HG03064 (cell line): ENCODE measurements at regions not wholly inside any gene's neighbourhood (a gene's known extent, or its start where the extent isn't known, plus 50 kb on each side); places are given as distances from the start of the nearest gene placed in this dataset.

Source experiments
- ATAC-seq: cut with Tn5 transposase; IDR thresholded peaks from one replicate; pipeline ENCODE4 v1.9.1; 2021; ENCODE audit warnings: low read depth; ENCODE audit not compliant: unreplicated experiment

DNA sequence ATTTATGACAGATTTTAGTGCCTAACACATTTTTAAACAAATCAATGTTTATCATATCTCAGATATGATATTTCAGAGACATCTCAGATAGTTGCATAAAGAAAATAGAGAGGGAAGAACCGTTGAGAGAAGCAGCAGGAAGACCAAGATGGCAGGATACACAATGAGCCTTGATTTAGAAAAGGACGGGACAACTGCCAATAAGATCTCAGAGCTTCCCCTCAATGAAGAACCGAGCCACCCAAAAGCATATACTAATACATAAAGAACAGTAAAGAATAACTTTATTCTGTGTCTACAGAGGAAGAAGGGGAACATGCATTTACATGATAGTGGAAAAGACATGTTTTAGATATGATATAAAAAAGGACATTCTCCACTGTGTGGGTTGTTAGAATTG, 375.9 kb upstream of the SOX5 start:
- no peak for ATAC-seq

DNA sequence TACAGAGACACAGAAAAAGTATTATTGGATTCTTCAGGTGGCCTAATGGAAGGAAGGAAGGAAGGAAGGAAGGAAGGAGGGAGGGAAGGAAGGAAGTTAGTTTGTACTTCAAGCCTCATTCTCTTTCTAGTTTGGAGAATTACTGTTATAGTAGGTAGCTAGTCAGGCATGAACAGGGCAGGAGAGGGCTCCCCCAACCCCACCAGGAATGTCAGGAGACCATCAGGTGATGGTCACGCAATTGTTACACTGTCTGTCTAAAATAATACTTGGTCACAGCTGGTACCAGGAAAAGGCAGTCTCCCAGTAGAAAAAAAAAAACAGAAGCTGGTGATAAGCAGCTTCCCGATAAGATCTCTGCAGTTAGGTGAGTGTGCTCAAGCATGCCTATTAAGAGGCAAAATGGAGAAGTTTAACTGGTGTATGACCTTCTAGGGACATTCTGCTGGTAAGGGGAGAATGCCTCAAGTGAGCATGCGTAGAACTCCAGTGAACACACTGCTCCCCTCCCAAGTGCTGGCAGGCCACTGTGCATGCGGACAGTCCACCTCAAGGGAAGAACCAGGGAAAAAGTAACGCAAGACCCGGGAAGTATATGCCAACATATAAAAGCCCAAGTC, 358.4 kb upstream of the SOX5 start:
- ATAC-seq: no peak

DNA sequence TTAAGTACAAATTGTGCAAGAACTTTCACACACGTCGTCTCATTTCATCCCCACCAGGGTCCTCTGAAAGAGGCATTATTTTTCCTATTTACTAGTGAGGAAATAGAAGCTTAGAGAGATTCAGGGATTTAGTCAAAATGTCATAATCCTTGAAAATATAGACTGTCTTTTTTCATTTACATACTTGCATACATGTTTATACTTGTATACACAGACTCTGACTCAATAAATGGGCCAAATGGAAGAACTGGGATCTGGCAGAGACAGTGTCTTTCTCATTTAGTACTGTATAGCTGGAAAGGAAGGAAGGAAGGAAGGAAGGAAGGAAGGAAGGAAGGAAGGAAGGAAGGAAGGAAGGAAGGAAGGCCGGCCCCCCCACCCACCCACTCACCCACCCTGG, 357.7 kb upstream of the SOX5 start:
- no peak for ATAC-seq

DNA sequence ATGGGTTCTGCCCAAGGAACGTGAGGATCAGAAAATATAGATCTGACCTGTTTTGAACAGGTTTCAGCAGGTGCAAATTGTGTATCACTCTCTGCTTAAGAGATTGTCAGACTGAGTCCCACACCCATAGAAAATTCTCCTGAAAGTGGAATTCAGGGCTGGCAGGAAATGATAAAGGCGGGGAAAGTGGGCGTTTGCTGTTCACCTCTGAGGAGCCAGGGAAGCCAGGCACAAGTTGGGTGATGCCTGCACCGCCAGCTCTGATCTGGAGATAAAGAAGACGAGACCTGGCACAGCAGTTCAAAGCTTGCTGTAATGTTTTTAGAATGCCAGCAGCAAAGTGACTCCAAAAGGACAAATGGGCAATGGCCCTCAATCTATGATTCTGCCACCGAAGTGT, 356.5 kb upstream of the SOX5 start:
- no peak for ATAC-seq

DNA sequence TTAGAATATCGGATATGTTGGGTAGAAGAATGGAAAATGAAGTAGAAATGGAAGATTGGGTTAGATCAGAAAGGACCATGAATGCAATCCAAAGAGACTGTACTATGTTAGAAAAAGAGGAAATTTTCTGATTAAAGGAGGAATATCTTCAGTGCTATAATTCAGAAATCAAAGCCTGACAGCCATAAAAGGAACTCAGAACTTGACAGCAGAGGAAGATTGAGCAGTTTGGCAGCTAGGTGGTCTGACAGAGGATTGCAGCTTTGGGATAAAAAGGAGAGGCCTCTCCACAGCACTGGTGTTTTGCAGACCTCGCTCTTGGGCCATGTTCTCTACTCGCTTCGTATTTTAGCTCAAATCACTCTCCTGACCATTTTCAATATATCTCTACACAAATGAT, 354.8 kb upstream of the SOX5 start:
- ATAC-seq: no peak

DNA sequence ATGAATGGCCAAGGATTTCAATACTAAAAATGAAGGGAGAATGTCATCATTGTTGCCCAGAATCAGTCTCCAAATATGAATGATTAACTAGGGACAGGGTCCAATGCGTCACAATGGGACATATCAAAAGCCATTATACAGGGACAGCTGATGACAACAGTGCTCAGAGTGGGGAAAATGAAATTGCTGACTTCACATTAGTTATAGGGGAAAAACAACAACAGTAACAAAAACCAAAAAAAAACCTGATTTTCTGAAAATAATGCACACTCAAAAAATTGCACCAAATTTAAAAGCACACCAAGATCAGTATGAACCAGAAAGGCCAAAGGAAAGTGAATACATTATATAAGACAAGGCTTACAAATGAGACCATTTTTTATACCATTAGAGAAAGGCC, 353.2 kb upstream of the SOX5 start:
- no peak for ATAC-seq

DNA sequence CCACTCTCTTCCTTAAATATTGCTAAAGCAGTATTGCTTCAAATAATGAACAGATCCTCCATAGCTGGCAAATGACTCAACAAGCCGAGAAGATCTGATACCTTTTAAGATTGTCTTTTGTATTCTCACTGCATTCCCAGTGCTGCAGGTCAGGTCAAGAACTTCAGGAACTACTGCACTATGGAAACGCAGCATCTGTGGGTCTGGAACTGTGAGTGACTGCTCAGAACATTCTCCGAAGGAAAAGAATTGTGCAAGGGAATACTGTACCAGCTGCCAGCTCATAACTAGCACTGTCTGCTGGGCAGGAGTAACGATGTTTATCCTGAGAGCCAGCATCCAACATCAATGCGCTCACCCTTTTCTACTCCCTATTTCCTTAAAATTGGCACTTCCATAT, 348.0 kb upstream of the SOX5 start:
- ATAC-seq: no peak

DNA sequence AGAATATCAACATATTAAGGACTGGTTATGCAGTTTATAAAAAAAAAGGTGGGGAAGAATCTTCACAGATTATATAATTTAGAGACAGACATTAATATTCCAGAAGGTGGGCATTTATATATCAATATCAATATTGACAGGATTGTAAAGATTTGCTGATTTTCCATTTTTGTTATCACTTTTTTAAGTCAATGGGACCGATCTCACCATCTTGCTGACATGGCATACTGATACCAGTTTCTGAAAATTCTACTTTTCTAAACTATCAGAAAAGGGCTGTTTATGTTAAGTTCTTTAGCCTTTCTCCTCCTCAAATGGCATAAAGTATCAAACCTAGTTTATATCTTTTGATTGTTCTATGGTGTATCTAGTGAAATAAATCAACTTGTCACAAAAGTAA, 344.1 kb upstream of the SOX5 start:
- ATAC-seq: no peak

DNA sequence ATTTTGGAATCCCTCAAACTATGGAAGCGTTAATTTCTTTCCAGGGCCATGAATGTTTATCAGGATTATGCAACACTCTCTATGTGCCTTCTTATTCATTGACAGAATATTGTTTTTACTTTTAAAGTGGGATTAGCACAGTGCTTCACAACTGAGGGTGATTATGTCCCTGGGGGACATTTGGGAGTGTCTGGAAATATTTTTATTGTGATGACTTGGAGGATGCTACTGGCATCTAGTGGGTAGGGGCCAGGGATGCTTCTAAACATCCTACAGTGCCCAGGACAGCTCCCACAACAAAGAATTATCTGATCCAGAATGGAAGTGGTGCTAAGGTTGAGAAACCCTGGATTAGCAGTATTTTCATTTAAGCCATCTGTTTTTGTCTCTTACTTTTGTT, 338.5 kb upstream of the SOX5 start:
- no peak for ATAC-seq

DNA sequence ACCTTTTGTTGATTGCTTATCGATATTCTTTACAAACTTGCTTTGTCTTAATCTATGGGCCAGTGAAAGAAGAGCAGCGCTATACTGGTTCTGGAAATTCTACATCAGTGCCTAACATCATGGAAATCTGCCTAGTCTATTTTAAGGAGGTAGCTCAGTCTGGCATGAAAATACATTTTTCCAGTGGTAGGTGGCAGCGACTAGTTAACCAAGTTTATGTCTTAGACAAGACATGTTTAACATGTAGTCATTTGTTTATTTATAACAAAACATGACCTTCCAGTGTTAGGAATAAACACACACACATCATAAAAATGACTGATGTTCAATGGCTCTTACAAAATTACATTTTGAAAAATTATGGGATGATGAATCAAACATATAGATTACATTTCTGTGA, 336.0 kb upstream of the SOX5 start:
- no peak for ATAC-seq

DNA sequence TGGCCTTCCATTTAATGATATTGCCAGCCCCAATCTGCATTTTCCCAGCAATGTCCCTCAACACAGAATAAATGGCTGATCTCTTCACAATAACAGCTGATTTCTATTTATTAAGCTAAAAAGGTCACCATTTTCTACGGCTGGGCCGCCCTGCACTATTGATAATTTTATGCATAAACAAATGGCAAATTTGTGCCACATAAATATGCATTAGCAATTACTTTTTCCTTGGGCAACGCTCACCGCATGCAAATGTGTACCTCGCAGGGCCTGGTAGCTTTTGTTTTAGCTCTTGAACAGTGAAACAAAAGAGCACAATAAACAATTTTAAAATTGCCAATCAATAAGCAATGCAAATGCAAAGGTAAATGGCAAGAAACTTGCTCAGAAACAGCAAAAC, 331.9 kb upstream of the SOX5 start:
- no peak for ATAC-seq

DNA sequence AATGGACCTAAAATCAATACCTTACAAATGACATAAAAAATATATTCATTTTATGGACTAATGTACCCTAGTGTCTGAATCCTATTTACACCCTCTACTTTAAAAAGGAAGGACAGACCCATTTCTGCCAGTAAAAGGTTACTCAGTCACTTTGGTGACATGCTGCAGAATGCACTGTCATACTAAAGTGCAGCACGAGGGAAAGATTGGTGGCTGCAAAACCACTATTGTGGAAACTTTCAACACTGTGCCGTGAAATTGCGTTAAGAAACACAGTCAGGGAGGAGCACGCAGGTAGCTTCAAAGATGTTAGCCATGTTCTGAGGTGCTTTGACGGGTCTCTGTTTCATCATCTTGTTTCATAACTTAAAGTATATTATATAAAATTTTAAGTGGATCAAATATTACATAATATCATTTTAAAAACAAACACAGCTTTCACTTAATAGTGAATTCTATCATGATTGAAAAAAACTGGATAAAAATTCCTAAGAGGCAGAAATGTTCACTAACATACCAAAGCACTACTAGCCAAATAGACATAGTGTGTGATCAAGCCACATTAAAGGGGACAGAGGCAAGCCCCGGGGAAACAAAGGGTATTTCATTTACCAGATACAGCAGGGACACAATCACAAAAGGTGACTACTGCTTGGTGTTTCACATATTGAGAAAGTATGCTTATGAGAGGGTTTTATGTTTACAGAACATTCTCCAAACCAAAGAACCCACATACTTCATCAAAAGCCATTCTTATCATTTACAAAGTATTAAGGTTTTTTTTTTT, 330.8 kb upstream of the SOX5 start:
- ATAC-seq: no peak

DNA sequence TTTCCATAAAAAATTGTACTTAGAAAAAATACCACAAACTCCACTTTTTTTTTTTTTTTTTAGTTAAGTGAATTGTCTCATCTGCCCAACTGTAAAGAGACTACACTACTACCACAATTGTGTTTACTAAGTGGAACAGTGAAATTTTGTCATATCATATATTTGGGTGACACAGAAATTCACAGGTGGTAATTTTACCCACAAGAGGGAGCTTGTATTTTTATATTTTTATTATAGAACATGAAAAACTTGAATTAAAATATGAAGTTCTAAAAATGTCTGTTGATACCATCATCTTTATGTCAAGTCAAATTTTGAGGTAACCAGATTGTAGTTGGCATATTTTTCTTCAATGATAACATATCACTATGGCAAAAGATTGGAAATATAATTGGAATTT, 329.4 kb upstream of the SOX5 start:
- ATAC-seq: no peak

DNA sequence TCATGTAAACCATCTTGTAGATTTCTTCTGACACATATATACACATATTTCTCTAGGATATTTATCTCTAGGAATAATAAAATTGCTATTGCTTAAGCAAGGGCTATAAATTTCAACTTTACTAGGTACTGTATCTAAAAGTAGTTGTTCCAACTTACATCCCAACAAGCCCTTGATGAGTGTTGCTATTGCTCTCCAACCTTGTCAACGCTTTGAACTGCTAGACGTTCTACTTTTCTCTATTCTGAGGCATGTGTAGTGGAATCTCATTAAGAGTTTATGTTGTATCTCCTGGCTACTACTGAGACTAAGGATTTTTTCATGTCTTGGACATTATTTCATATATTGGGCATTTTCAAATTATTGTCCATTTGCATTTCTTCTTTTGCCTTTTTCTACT, 321.5 kb upstream of the SOX5 start:
- ATAC-seq: no peak

DNA sequence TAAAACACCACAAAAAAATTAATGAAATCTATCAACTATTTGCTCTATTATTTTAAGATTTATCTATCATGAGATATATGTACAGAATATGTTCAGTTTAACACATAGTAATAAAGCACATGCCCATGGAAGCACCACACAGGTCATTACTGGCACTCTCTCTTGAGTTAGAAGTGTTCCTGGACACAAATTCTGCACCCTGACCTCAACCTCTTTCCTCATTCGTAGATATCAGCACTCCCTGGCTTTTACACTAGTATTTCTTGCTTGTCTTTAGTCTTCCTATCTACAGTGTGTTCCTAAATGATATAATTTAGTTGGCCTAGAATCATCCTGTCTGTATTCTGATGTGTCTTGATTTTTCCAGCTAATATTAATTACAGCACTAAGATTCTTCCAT, 321.0 kb upstream of the SOX5 start:
- no peak for ATAC-seq

DNA sequence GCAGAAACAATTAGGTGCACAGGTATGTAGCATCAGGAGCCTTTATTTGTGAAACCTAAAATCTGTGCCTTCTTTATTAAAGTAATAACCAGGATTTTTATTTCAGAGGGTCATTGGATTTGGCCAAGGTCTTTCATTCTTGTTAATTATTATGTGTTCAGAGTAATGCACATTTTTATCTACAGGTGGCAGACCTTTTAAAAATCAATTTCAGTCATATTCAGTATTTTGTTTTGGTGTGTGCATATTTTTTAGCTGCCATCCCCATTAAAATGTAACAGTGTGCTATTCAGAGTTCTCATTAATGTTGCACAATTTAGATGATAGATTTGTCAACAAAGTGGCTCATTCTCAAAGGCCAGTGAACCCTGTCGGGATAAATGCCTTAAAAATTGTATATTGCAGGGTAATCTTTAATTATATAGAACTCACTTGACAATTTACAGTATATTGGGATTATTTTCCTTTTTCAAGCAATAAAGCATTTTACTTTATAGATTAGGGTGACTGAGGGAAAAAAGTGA, 319.3 kb upstream of the SOX5 start:
- no peak for ATAC-seq

DNA sequence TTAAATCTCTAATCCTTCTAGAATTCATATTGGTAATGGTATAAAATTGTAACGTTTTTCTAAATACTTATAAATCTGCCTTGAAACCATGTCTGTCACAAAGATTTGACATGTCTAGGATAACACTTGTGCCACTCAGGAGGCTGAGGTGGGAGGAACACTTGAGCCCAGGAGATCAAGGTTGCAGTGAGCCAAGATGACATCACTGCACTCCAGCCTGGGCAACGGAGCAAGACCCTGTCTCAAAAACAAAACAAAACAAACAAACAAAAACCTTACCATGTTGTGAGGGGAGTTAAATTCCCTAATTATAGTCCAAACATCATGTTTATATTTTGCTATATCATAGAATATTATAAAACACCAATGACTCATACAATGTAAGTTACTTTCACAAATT, 317.5 kb upstream of the SOX5 start:
- no peak for ATAC-seq

DNA sequence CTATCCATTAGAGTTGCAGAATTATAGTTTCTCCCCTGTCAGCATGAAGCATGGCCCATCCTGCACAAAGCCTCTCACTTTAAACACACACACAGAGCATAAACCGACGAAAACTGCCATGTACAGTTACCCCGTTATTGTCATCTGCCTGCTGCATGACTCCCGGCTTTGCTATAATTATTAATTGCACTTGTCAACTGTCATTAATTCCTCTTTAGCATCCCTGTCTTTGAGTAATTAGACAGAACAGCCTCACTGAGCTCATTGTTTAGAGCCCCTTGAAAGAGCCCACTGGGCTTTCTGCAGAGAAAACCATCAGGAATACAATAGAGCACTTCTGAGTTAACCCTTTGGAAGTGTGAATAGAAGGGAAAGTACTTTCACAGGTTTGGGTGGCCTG, 307.2 kb upstream of the SOX5 start:
- no peak for ATAC-seq

DNA sequence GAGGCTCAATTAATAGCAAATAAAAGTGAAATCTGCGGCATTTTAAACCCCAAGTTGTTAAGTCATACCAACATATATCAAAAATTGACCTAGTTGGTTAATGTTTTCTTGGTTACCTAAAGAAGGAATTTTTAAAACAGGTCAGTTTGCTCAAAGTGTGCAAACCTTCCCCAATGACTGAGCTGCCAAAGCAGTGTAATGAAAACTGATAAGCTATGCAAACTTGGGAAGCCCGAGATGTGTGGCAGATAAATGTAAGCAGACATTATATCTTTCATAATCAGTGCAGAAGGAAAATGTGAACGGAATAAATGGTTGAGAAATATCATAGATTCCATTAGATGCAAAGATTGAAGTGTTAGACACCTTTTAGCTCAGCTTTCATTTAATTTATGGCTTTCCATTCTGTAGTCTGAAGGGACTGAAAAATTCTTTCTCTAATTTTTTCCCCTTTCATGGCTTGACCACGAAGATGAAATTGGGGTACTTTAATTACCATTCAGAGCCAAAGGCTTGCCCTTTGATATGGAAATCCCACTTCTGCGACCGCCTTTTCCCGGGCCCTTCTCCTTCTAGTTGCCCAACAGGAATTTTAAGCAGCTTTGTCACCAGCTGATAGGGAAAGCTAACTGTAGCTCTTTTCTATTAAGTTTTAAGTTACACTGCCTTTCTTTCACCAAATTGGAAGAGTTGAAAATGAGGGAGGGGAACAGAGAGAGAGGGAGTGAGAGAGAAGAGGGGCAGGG, 306.6 kb upstream of the SOX5 start:
- ATAC-seq: no peak

DNA sequence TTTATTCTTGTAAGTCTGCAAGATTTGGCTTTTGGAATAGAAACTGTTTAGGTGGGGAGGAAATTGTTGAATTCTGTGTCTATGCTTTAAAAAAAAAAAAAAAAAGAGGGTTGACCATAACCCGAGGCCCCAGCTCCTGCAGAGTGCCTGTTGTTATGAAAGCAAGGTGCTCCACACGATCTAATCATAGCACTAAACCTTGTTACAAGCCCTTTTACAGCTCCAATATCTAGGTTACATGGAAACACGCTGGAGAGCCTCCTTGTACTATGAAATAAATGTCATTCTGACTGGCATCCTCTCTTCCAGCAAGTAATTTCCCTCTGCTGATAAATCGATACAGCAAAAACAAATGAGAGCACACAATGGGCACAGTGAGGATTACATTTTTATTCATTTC, 303.1 kb upstream of the SOX5 start:
- no peak for ATAC-seq

DNA sequence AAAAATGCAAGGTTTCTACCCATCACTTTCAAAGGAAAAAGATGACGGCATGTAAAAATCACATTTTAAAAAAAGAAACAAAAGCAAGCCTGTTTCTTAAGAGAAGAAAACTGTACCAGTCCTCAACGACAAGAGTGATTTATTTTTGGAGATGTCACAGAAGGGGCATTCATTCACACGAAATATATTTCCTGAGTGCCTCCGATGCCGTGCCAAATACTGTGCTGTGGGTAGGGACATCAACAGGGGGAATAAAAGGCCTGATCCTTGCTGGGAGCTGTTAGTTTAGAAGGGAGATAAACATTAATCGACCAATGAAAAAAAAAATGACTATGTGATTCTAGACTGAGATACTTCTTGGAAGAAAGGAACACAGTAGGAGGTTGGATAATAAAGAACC, 297.5 kb upstream of the SOX5 start:
- ATAC-seq: no peak

DNA sequence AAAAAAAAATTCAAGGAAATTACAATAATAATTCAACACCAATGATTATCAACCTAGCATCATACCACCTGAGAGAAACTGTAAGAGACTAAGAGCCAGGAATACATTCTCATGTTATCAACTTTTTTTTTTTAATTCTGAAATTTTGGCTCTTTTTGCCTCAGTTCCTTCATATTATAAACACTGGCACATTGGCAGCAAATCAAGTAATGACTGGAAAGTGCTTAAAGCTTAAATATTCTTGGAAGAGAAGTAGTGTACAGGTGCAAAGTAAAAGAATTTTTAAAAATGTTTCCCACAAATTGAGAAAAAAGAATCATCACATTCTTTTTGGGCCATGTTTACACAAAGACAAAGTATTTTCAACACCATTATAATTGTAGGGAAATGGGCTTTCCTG, 296.9 kb upstream of the SOX5 start:
- ATAC-seq: no peak
